K562 (cell line): ENCODE measurements at regions not wholly inside any gene's neighbourhood (a gene's known extent, or its start where the extent isn't known, plus 50 kb on each side); places are given as distances from the start of the nearest gene placed in this dataset.

ENCODE experiments used
- ATAC-seq: fragments of 200-7000 bp; cut with Tn5 transposase; 3 replicates; pipeline ENCODE4 v1.9.1; 2020; ENCODE audit warnings: moderate library complexity
- BruUV-seq: library from RNA; stranded (reverse); fragments of 400-500 nt; replicated peaks from 2 replicates; lab custom pipeline; 2021; lab: Mats Ljungman, UMichigan
- CTCF ChIA-PET: fragments of 300-600 bp; formaldehyde crosslinking; extraction: SDS; loops from one replicate; lab custom pipeline; 2021; ENCODE audit warnings: low intra/inter-chr PET ratio; lab: Yijun Ruan, JAX
- POLR2A ChIA-PET: fragments of 300-600, 350-650 bp; sonication (Branson Sonifier 250); formaldehyde crosslinking; extraction: SDS; loops from one replicate; lab custom pipeline; 2021; ENCODE audit warnings: antibody characterized with exemption, inconsistent platforms; lab: Yijun Ruan, JAX
- DNase-seq, 4 experiments: peaks; one replicate each; pipeline versions ENCODE4 v3.0.0 to v3.0.0-alpha.2; 2011 to 2018; ENCODE audit warnings: low spot score in 3 of 4, mixed read lengths in 3 of 4; ENCODE audit errors: extremely low read depth in 1 of 4
- FAIRE-seq: peaks from 2 replicates; lab custom pipeline; 2011; peaks lifted over from hg19 to GRCh38; lab: Jason Lieb, UNC
- H2AFZ ChIP-seq: 2 replicates; pipeline ENCODE4 v1.6.0; 2011; ENCODE audit warnings: low read depth, low read length, control low read depth, inconsistent platforms
- H3K27ac ChIP-seq: fragments of 200-600 bp; 3 replicates; pipeline ENCODE4 v1.8.0; 2011; ENCODE audit warnings: low read depth, mild to moderate bottlenecking, control low read depth, inconsistent platforms, low read length, moderate library complexity, mixed read lengths; ENCODE audit errors: extremely low read depth
- H3K27me3 ChIP-seq, 2 experiments: fragments of 300-600 bp in 1 of 2; 2 replicates in 1 of 2; 3 replicates in 1 of 2; pipeline versions ENCODE4 v1.6.0 to v1.8.0; 2011; ENCODE audit warnings: inconsistent platforms in 2 of 2, low read length in 2 of 2, mild to moderate bottlenecking in 1 of 2, mixed read lengths in 1 of 2, moderate library complexity in 1 of 2; ENCODE audit not compliant: control insufficient read depth in 2 of 2, insufficient read depth in 2 of 2
- H3K36me3 ChIP-seq: fragments of 300-600 bp; 3 replicates; pipeline ENCODE4 v1.8.0; 2011; ENCODE audit warnings: mild to moderate bottlenecking, low read length, inconsistent platforms; ENCODE audit not compliant: control insufficient read depth, insufficient read depth
- H3K4me1 ChIP-seq, 2 experiments: fragments of 200-600 bp in 1 of 2; replicated peaks in 1 of 2; 2 replicates in 1 of 2; 3 replicates in 1 of 2; pipeline versions ENCODE4 v1.5.1 to v1.8.0; 2011; ENCODE audit warnings: inconsistent platforms in 2 of 2, low read length in 2 of 2, mild to moderate bottlenecking in 1 of 2, mixed read lengths in 1 of 2, moderate library complexity in 1 of 2; ENCODE audit not compliant: control insufficient read depth in 2 of 2, insufficient read depth in 2 of 2
- H3K4me2 ChIP-seq: 2 replicates; pipeline ENCODE4 v1.6.1; 2011; ENCODE audit warnings: low read length, control low read depth, inconsistent platforms, mixed read lengths; ENCODE audit not compliant: insufficient read depth
- H3K4me3 ChIP-seq: fragments of 200-600 bp; sonication (generic), shearing (Covaris generic); 2 replicates; pipeline ENCODE4 v1.5.1; 2016; ENCODE audit warnings: control low read depth, inconsistent platforms
- H3K79me2 ChIP-seq: fragments of 200-600 bp; 3 replicates; pipeline ENCODE4 v1.8.0; 2011; ENCODE audit warnings: low read length, inconsistent platforms; ENCODE audit not compliant: control insufficient read depth, insufficient read depth
- H3K9ac ChIP-seq, 2 experiments: 2 replicates each; pipeline versions ENCODE4 v1.6.0 to v1.6.1; 2011; ENCODE audit warnings: low read depth in 2 of 2, low read length in 2 of 2, control low read depth in 1 of 2, inconsistent platforms in 1 of 2, mild to moderate bottlenecking in 1 of 2, mixed read lengths in 1 of 2; ENCODE audit not compliant: insufficient read depth in 1 of 2
- H3K9me1 ChIP-seq: one replicate; pipeline ENCODE4 v1.6.0; 2011; ENCODE audit warnings: inconsistent platforms, mild to moderate bottlenecking, low read length, moderate library complexity; ENCODE audit not compliant: control insufficient read depth, insufficient read depth
- H3K9me3 ChIP-seq: replicated peaks from 2 replicates; pipeline ENCODE4 v1.5.1; 2011; ENCODE audit warnings: low read depth, low read length, inconsistent platforms; ENCODE audit not compliant: control insufficient read depth, insufficient read depth
- H4K20me1 ChIP-seq: replicated peaks from 2 replicates; pipeline ENCODE4 v1.6.1; 2011; ENCODE audit warnings: low read length, inconsistent platforms, mixed read lengths; ENCODE audit not compliant: control insufficient read depth, insufficient read depth
- ATF3 ChIP-seq, 2 experiments: fragments of 450-650 bp in 1 of 2; sonication (generic) in 1 of 2; formaldehyde crosslinking in 1 of 2; IDR thresholded peaks in 1 of 2; conservative IDR thresholded peaks in 1 of 2; 2 replicates each; pipeline versions ENCODE4 v1.6.1 to v1.8.1; 2016 to 2023; ENCODE audit warnings: mild to moderate bottlenecking in 2 of 2, moderate library complexity in 2 of 2, inconsistent platforms in 1 of 2, missing genetic modification reagents in 1 of 2
- CHD4 ChIP-seq: fragments of 200-600 bp; sonication (generic); IDR thresholded peaks from 3 replicates; pipeline ENCODE4 v1.6.1; 2012; ENCODE audit warnings: low read depth, mild to moderate bottlenecking, mixed read lengths, low read length, inconsistent platforms; ENCODE audit not compliant: insufficient read depth, insufficient replicate concordance, poor library complexity, severe bottlenecking
- DACH1 ChIP-seq: fragments of 450-650 bp; IDR thresholded peaks from 2 replicates; pipeline ENCODE4 v1.6.1; 2018; ENCODE audit not compliant: partially characterized antibody
- MCM3 ChIP-seq: fragments of 450-650 bp; IDR thresholded peaks from 2 replicates; pipeline ENCODE4 v1.6.1; 2016
- MTA1 ChIP-seq: fragments of 450-650 bp; IDR thresholded peaks from 2 replicates; pipeline ENCODE4 v1.6.1; 2017; ENCODE audit warnings: borderline replicate concordance
- NR1H2 ChIP-seq: sonication (generic); formaldehyde crosslinking; IDR thresholded peaks from 2 replicates; pipeline ENCODE4 v1.4.0; 2020; ENCODE audit warnings: mild to moderate bottlenecking, missing genetic modification reagents
- NR2C1 ChIP-seq, 2 experiments: fragments of 450-650 bp; IDR thresholded peaks; 2 replicates each; pipeline ENCODE4 v1.6.1; 2017; ENCODE audit warnings: mild to moderate bottlenecking in 2 of 2, antibody characterized with exemption in 1 of 2, inconsistent platforms in 1 of 2, missing compliant biosample characterization in 1 of 2, missing genetic modification characterization in 1 of 2
- WGBS: fragments of 100-300 bp; shearing (Covaris generic); methylation state at CpG from one replicate; pipeline ENCODE4 v1.1.6; 2016; ENCODE audit warnings: low coverage, mixed read lengths; ENCODE audit not compliant: insufficient coverage; ENCODE audit errors: missing lambda C conversion rate; 5-methylcytosine and 5-hydroxymethylcytosine counted together
- in situ Hi-C: fragments of 300-500 bp; cut with MboI; formaldehyde crosslinking; loops from 4 replicates; pipeline ENCODE4 v1.15.0; 2018; ENCODE audit warnings: inconsistent platforms, mixed read lengths
- intact Hi-C: fragments of 100-400 bp; cut with micrococcal nuclease; formaldehyde crosslinking; loops from 2 replicates; pipeline ENCODE4 v1.14.2; 2022
- TF ChIP-seq, protein P1 (sequence below), 2 experiments: IDR thresholded peaks in 1 of 2; conservative IDR thresholded peaks in 1 of 2; 2 replicates each; pipeline ENCODE4 v1.6.1; 2016; ENCODE audit warnings: low read depth in 2 of 2, mild to moderate bottlenecking in 1 of 2, missing compliant biosample characterization in 1 of 2, missing genetic modification characterization in 1 of 2, moderate library complexity in 1 of 2
- TF ChIP-seq, protein P2 (sequence below): fragments of 250-450 bp; sonication (Bioruptor Pico); IDR thresholded peaks from 2 replicates; pipeline ENCODE4 v1.9.0; 2021; ENCODE audit warnings: mild to moderate bottlenecking
- TF ChIP-seq, protein P3 (sequence below): fragments of 450-650 bp; IDR thresholded peaks from one replicate; pipeline ENCODE4 v1.6.1; 2018; ENCODE audit warnings: mild to moderate bottlenecking, moderate library complexity; ENCODE audit not compliant: partially characterized antibody

GRCh38 chr19:29875931-29876330, 64.1 kb downstream of the CCNE1 start:
- intact Hi-C loops: no loop called here
- TF ChIP-seq CHD4 (no peak), MTA1 (no peak), NR1H2 (CRISPR knock-in tag) (no peak), DACH1 (no peak), ATF3 (IDR thresholded peaks at IDR 0.05) (no peak), ATF3 (CRISPR knock-in tag; conservative IDR thresholded peaks at IDR 0.05) (no peak), NR2C1 (IDR thresholded peaks at IDR 0.05) (no peak), NR2C1 (tag; IDR thresholded peaks at IDR 0.05) (no peak), MCM3 (no peak)
- TF ChIP-seq, protein P1, sequence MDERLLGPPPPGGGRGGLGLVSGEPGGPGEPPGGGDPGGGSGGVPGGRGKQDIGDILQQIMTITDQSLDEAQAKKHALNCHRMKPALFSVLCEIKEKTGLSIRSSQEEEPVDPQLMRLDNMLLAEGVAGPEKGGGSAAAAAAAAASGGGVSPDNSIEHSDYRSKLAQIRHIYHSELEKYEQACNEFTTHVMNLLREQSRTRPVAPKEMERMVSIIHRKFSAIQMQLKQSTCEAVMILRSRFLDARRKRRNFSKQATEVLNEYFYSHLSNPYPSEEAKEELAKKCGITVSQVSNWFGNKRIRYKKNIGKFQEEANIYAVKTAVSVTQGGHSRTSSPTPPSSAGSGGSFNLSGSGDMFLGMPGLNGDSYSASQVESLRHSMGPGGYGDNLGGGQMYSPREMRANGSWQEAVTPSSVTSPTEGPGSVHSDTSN (CRISPR knock-in tag; IDR thresholded peaks at IDR 0.05; ENCODE audit: low read depth): no peak
- TF ChIP-seq, protein P1 (tag; conservative IDR thresholded peaks at IDR 0.05; ENCODE audit: low read depth): no peak
- TF ChIP-seq, protein P2, sequence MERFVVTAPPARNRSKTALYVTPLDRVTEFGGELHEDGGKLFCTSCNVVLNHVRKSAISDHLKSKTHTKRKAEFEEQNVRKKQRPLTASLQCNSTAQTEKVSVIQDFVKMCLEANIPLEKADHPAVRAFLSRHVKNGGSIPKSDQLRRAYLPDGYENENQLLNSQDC (CRISPR knock-in tag): no peak
- TF ChIP-seq, protein P3, sequence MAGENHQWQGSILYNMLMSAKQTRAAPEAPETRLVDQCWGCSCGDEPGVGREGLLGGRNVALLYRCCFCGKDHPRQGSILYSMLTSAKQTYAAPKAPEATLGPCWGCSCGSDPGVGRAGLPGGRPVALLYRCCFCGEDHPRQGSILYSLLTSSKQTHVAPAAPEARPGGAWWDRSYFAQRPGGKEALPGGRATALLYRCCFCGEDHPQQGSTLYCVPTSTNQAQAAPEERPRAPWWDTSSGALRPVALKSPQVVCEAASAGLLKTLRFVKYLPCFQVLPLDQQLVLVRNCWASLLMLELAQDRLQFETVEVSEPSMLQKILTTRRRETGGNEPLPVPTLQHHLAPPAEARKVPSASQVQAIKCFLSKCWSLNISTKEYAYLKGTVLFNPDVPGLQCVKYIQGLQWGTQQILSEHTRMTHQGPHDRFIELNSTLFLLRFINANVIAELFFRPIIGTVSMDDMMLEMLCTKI: no peak

More at GRCh38 chr19:29875931-29876330, 64.1 kb downstream of the CCNE1 start:
- Histone ChIP-seq H3K4me1 (peaks cover 10 to 37% of the 10 kb centered on the region in 2 experiments), H3K4me2 (no peak overlapping the region), H3K4me3 (no peak overlapping the region), H3K27me3 (peaks cover 13 to 41% of the 10 kb centered on the region in 2 experiments; a peak in 3 of 5 replicates), H2AFZ (no peak overlapping the region), H3K36me3 (no peaks in the 10 kb centered on the region), H3K27ac (no peak overlapping the region), H3K79me2 (no peaks in the 10 kb centered on the region), H3K9me1 (peaks cover 5% of the 10 kb centered on the region), H3K9me3 (no peaks in the 10 kb centered on the region), H3K9ac (no peak overlapping the region), H4K20me1 (0 out of 2 replicates have a peak, but pooled peaks cover 3% of the 10 kb centered on the region)
- FAIRE-seq (no peak), ATAC-seq (no peak), DNase-seq (no peak)
- ChIA-PET POLR2A (interaction anchor here (0.8 to 1.0 kb wide), 2 partner anchors 88 to 113 kb away, joined by 3 to 4 read pairs; no protein-coding TSS in a partner anchor), CTCF (interaction anchor here (1.6 kb wide), 1 partner anchor 145 kb away, joined by 7 read pairs; no protein-coding TSS in a partner anchor)
- WGBS: 2% methylated on average over 7 of the region's 7 CpGs
- in situ Hi-C loops: no loop called here
- BruUV-seq: no TSS peak
